CD4-positive, alpha-beta T cell treated with Interleukin-4 for 1 hour (primary cell): ENCODE measurements at regions not wholly inside any gene's neighbourhood (a gene's known extent, or its start where the extent isn't known, plus 50 kb on each side); places are given as distances from the start of the nearest gene placed in this dataset.

Experiments used
- DNase-seq, 2 donors: peaks; one replicate each; pipeline ENCODE4 v3.0.0-alpha.2; 2020 to 2022

GRCh38 chr15:98203872-98204660, 243.6 kb downstream of the ARRDC4 start:
- DNase-seq: no peak

DNA sequence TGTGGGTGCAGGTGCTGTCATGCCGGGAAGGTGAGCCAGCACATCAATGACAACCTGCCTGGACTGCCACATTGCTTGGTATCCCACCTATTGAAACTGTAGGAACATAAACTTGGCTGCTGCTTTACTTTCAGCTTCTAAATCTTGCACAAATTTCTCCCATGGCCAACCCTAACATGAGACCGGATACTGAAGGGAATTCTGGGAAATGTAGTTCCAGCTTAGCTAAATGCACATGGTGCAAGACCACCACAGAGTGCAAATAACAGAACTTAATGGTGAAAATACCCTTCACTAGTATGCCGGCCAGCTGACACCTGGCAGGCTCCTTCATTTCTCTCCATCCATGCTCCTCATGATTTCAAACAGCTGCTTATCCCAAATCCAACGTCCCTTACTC, 247.4 kb downstream of the ARRDC4 start:
- DNase-seq: no peak

- DNase-seq: no peak
These were observed 253.0 kb downstream of the ARRDC4 start for GRCh38 chr15:98213346-98213979.

DNA sequence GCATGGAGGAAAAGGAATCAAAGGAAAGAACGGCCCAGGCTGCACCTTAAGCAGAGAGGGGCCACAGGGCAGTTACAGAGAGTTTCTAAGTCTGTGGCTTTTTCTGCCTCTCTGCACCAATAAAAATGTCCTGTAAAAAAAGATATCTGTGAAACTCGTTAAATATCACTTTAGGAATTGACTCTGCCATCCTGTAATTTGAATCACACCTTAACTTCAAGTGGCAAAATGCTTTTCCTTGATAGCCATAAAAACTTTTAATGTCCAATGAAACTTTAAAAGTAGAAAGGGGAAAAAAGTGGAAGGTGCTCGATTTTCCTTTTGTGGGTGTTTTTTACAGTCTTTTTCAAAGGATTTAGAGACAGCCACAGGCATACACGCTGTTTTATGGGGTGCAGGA, 255.7 kb downstream of the ARRDC4 start:
- DNase-seq: no peak

DNA sequence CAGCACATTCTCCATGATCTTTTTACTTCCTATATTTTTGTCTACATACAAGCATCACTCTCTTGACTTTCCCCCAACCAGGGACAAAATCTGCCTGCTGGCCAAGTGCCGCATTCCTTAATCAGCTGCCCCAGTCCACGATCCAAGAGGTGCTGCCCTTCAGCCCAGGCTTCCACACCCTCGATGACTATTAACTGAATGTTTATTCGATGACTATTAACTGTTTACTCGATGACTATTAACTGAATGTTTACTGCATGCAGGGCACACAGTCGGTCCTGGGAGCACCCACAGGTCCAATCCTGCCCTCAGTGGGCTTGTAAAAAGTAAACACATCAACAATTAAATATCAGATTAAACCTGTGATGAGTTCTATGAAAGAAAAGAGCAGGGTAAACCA, 256.9 kb downstream of the ARRDC4 start:
- DNase-seq: no peak

DNA sequence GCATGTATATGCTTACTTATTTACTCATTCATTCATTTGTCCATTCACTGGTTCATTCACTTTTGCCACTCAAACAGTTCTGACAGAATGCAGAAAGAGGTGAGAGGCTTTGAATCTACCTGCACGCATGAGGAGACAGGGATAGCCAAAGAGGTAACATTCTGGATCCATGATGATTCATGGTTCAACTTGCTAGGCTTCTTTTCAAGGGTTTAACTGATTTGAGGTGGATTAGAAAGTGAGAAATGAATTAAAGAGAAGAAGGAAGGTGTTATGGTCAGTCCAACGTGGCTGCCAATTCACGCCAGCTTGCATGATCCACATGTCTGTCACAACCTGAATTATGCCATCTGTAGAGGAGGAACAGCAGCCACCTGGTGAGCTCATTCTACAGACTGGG, 260.6 kb downstream of the ARRDC4 start:
- DNase-seq: no peak

DNA sequence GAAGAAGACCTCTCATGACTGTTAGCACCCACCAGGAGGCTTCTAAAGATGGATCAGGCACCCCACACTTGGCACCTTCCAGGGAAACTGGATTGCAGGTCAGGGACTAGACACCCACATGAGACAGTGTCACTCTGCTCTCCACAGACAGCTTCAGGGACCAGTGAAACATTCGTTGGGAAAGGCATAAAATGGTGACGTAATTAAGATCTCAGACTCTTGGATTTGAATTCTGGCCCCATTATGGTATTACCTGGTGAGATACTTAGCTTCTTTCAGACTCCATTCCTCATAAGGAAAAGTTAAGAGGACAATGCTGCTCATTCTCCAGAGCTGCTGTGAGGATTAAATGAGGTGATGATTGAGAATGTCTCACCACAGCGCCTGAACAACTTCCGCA, 261.1 kb downstream of the ARRDC4 start:
- DNase-seq: no peak

DNA sequence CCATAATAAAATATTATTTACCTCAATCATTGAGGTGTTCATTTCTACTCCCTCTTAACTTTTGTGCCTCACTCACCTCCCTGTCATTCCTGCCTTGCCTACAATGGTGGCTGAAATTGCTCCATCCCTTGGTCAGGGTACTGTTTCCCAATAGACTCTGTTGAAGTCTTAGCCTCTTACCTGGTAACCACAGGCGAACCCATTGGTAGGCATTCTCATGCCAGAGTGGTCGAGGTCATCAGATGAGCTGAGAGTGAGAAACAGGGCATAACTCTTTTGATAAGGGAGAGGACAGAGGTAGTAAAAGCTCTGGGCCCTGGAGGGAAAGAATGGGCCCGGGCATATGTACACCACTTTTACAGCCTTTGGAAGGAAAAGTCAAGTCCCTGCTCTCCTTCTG, 265.6 kb downstream of the ARRDC4 start:
- DNase-seq: no peak

- DNase-seq: no peak
These were observed 266.1 kb downstream of the ARRDC4 start for GRCh38 chr15:98226578-98226977.

DNA sequence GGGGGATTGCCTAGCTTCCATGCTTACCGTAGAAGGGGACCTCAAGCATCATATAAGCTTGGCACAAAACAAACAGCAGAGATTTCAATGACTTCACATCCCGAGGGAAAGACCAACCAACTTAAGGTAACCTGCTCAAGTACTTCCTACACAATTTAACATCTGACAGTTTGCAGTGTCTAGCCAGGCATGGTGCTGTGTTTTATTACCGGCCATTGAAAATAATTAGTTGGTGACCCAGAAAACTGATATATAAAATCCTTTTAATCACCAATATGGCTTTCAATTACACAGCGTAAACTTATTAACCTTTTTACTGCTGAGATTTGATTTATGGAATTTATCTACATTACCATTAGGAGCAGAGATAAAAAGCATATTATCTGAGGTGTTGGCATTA, 268.3 kb downstream of the ARRDC4 start:
- DNase-seq: no peak

DNA sequence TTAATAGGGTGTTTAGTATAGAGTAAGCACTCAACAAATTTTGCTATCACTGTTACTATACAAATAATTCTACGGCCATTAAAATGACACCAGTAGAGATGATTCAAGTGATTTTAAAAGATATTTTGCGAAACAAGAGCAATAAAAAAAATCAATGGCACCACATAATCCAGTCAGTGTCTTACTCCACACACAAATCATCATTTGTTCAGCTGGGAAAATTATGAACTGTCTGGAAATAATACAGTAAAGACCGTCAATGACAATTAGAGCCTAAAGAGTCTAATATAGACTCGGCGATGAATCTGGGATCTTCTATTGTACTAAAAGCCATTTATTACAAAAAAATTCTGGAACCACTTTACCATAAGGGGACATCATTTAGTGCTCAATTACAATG, 270.5 kb downstream of the ARRDC4 start:
- no peak for DNase-seq

GRCh38 chr15:98231696-98232440, 271.4 kb downstream of the ARRDC4 start:
- DNase-seq: no peak

- no peak for DNase-seq
These were observed 272.3 kb downstream of the ARRDC4 start for GRCh38 chr15:98232761-98233160.

DNA sequence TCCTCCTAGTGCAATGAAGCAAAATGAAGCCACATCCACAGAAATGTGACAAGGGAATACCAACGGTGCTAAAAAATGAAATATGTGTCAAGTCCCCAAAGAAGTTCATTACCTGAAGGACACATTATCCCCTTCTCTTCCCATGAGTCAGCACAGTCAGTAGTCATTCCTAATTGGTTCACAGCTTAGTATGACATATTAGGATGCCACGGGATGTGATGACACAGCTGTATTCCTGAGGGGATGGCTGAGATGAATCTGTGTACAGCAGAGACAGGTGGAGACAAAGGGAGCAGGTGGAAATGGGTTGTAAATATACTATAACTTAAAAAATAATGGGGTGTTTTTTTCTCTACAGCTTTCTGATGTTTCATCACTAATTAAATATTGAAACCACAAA, 273.4 kb downstream of the ARRDC4 start:
- no peak for DNase-seq

- no peak for DNase-seq
These were observed 279.8 kb downstream of the ARRDC4 start for GRCh38 chr15:98240303-98240702.

DNA sequence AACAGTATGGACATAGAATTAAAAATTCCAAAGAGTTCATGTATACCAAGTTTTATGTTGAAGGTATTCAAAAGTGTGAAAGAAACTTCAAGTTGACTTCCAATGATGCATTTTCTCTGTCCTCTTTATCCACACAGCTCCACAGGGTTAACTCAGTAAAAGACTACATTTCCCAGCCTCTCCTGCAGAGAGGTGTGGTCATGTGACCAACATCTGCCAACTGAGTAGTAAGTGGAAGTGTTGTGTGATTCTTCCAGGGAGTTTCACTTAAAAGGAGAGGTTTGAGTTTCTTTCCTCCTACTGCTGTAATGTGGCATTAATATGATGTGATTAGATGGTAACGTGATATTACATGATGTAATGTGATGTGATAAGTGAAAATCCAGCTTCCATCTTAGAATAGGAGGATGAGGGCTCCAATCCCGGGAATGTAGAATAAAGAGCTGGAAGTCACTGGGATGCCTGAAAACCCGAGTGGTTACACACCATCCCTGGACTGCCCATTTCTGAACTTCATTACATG, 280.6 kb downstream of the ARRDC4 start:
- no peak for DNase-seq

GRCh38 chr15:98257290-98257689, 296.8 kb downstream of the ARRDC4 start:
- no peak for DNase-seq

DNA sequence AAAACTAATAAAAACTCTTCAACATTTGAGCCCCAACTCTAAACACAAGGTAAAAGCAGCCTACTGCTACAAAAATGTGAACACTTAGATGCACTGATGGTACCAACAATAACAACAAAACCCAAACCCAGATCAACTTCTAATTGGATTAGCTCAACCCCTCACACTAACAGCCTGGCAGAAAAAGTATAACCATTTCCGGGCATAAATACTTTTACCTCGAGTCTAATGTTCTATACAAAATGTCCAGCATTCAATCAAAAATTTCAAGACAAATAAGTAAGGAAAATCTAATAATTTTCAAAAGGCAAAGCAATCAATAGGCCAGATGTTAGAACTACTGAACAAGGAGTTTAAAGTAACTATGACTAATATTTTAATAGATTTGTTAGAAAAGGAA, 303.3 kb downstream of the ARRDC4 start:
- DNase-seq: no peak

DNA sequence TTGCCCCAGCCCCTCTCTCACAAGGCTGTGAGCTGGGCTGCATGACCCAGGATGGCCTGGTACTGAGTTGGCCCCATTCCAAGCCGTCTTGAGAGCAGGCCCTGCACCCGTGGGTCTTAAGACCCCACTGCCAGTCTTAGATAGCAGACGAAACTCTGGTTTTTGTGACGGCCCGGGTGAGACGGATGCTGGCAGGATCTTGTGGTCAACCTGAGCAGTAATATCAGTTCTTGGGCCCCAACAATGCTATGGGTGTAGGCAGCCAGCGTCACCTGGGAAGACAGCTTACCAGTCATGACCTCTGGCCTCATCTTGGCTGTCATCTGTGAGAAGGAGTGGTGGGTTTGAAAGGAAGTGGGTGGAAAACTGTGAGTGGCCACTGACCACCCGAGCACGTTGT, 305.8 kb downstream of the ARRDC4 start:
- DNase-seq: no peak

GRCh38 chr15:98268163-98268562, 307.7 kb downstream of the ARRDC4 start:
- DNase-seq: no peak

- DNase-seq: no peak
These were observed 312.1 kb downstream of the ARRDC4 start for GRCh38 chr15:98272625-98273024.

GRCh38 chr15:98276018-98276417, 315.5 kb downstream of the ARRDC4 start:
- no peak for DNase-seq

GRCh38 chr15:98277602-98278001, 317.1 kb downstream of the ARRDC4 start:
- no peak for DNase-seq
